ENCODE measurements at regions not wholly inside any gene's neighbourhood (a gene's known extent, or its start where the extent isn't known, plus 50 kb on each side); places are given as distances from the start of the nearest gene placed in this dataset.

DNA sequence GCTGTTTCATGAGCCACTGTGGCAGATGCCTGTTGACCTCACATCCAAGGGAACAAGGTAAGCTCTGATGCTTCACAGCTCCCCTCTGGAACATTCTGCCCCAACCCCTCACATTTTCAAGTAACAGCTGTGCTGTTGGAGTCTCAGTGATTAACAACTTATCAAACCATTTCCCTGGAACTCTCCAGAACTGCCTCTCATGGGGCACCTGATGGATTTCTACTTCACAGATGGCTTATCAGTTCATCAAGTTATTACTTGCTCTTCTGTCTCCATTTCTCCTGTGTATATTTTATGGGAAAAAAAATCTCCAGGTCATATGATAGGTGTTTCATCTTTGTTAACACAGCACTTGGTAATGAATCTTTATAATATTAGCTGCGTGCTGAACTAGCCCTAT, 322.4 kb downstream of the MAN2A1 start:
- Histone ChIP-seq H3K36me3 (no peaks in the 10 kb centered on the region), H3K4me1 (no peaks in the 10 kb centered on the region), H3K9me3 (no peaks in the 10 kb centered on the region), H3K27me3 (no peaks in the 10 kb centered on the region), H3K4me3 (no peak overlapping the region), H3K27ac (no peak overlapping the region)
- TF ChIP-seq POLR2A (IDR thresholded peaks at IDR 0.05), result no peak
- no peak for TF ChIP-seq EP300 (IDR thresholded peaks at IDR 0.05)
- TF ChIP-seq, protein P1, sequence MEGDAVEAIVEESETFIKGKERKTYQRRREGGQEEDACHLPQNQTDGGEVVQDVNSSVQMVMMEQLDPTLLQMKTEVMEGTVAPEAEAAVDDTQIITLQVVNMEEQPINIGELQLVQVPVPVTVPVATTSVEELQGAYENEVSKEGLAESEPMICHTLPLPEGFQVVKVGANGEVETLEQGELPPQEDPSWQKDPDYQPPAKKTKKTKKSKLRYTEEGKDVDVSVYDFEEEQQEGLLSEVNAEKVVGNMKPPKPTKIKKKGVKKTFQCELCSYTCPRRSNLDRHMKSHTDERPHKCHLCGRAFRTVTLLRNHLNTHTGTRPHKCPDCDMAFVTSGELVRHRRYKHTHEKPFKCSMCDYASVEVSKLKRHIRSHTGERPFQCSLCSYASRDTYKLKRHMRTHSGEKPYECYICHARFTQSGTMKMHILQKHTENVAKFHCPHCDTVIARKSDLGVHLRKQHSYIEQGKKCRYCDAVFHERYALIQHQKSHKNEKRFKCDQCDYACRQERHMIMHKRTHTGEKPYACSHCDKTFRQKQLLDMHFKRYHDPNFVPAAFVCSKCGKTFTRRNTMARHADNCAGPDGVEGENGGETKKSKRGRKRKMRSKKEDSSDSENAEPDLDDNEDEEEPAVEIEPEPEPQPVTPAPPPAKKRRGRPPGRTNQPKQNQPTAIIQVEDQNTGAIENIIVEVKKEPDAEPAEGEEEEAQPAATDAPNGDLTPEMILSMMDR (IDR thresholded peaks at IDR 0.05), result no peak
- DNase-seq (ENCODE audit: low spot score in 2 of 2), result no peak
- 73 to 76% methylated on average over 1 of the region's 1 CpG for WGBS, 2 donors

DNA sequence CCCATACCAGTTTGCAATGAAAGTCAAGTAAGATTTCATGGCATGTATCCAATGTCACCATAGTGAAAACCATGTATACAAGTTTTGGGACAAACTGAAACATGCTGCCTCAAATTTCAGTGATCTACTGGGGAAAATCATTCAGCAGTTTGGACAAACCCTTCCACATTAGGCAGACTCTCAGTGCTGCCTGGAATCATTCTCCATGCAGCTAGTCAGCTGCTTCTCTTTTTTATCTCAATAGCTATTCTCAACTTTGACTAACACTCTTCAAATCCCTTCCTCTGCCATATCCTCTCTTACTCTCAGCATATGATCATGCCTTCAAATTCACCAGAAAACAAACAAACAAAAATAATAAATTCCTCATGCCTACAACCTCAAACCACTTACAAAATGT, 323.3 kb downstream of the MAN2A1 start:
- no peak for DNase-seq (ENCODE audit: low spot score in 2 of 2)
- H3K4me1 ChIP-seq, result no peaks in the 10 kb centered on the region
- TF ChIP-seq, protein P1 (IDR thresholded peaks at IDR 0.05), result no peak

DNA sequence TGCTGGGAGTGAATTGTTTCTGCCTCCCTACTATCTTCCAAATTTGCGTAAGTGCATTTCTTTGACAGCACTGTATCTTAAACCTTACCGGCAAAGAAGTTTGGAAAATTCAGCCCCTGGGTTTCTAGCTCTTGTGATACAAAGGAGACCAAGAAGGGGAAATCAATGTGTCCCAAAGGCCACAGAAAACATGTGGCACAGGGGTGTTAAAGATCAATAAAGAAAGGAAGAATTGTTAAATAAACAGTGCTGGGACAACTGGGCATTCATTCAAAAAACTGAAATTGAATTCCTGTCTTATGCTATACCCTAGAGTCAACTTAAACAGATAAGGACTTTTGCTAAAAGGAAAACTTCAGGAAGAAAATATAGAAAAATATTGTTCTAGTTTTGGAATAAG, 328.1 kb downstream of the MAN2A1 start:
- Histone ChIP-seq H3K4me3 (no peak overlapping the region), H3K27me3 (no peaks in the 10 kb centered on the region), H3K27ac (no peak overlapping the region), H3K9me3 (no peaks in the 10 kb centered on the region), H3K4me1 (no peaks in the 10 kb centered on the region), H3K36me3 (no peaks in the 10 kb centered on the region)
- WGBS, 2 donors, result 69 to 77% methylated on average over 2 of the region's 2 CpGs
- DNase-seq (ENCODE audit: low spot score in 2 of 2), result no peak
- TF ChIP-seq POLR2A (IDR thresholded peaks at IDR 0.05), result no peak
- no peak for TF ChIP-seq EP300 (IDR thresholded peaks at IDR 0.05)
- TF ChIP-seq, protein P1 (IDR thresholded peaks at IDR 0.05), result no peak

More for the DNA sequence above, 323.3 kb downstream of the MAN2A1 start:
- Histone ChIP-seq H3K4me3 (no peak overlapping the region), H3K9me3 (no peaks in the 10 kb centered on the region), H3K27me3 (no peaks in the 10 kb centered on the region), H3K27ac (no peak overlapping the region), H3K36me3 (no peaks in the 10 kb centered on the region)

DNA sequence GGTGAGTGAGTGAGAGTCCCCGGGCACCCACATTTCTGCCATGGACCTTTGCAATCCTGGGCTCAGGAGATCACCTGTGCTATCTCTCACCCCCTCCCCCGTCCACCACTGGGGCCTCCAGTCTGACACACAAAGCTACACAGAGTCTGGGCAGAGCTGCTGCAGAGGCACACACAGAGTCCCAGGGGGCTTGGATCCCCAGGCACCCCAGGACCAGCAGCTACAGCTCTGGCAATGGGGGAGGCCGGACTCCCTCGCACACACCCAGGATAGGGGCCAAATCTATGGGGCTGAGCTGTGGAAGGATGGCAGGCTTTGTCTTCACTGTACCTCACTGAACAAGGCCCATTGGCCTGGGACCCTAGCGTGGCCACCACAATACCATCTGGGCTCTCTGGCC, 328.8 kb downstream of the MAN2A1 start:
- TF ChIP-seq, protein P1 (IDR thresholded peaks at IDR 0.05), result no peak
- Histone ChIP-seq H3K27me3 (no peaks in the 10 kb centered on the region), H3K27ac (no peak overlapping the region), H3K4me1 (no peaks in the 10 kb centered on the region), H3K9me3 (no peaks in the 10 kb centered on the region), H3K36me3 (no peaks in the 10 kb centered on the region), H3K4me3 (no peak overlapping the region)
- 87 to 92% methylated on average over 3 to 5 of the region's 5 CpGs for WGBS, 2 donors
- DNase-seq (ENCODE audit: low spot score in 2 of 2), result no peak

DNA sequence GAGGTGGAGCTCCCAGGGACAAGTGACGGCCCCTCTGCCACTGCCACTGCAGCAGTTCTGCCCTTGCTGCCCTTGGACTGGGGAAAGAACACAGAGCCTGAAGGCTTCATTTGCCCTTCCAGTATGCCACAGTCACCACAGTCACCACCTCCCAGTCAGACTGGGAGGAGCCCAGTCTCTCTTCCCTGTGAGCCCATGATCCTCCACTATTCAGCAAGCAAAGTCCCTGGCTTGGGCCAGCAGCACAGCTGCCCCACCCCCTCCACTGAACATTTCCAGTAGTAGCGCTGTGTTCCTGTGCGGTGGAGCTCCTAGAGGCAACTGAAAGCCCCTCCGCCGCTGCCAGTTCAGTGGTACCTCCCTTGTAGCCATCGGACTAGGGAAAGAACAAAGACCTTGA, 329.4 kb downstream of the MAN2A1 start:
- H3K27ac ChIP-seq, result no peak overlapping the region
- H3K36me3 ChIP-seq, result no peaks in the 10 kb centered on the region
- 86 to 98% methylated on average over 4 to 6 of the region's 6 CpGs for WGBS, 2 donors
- TF ChIP-seq, protein P1 (IDR thresholded peaks at IDR 0.05), result no peak
- no peak for TF ChIP-seq EP300 (IDR thresholded peaks at IDR 0.05)
- TF ChIP-seq POLR2A (IDR thresholded peaks at IDR 0.05), result no peak
- H3K4me1 ChIP-seq, result no peaks in the 10 kb centered on the region
- DNase-seq (ENCODE audit: low spot score in 2 of 2), result no peak
- no peaks in the 10 kb centered on the region for H3K27me3 ChIP-seq
- no peak overlapping the region for H3K4me3 ChIP-seq
- no peaks in the 10 kb centered on the region for H3K9me3 ChIP-seq
